GM12891 (cell line): ENCODE measurements at regions not wholly inside any gene's neighbourhood (a gene's known extent, or its start where the extent isn't known, plus 50 kb on each side); places are given as distances from the start of the nearest gene placed in this dataset.

ENCODE experiments used
- POLR2A ChIP-seq: IDR thresholded peaks from 2 replicates; pipeline ENCODE4 v1.6.1; 2011; ENCODE audit warnings: low read depth, low read length, control low read depth
- POLR2AphosphoS5 ChIP-seq: IDR thresholded peaks from 2 replicates; pipeline ENCODE4 v1.6.1; 2011; ENCODE audit warnings: low read depth, low read length, control low read depth
- SPI1 ChIP-seq: IDR thresholded peaks from 2 replicates; pipeline ENCODE4 v1.6.1; 2011; ENCODE audit warnings: low read depth, low read length, control low read depth

GRCh38 chr13:88314496-88314895 lies 643.3 kb downstream of the SLITRK5 start:
- TF ChIP-seq POLR2AphosphoS5 (no peak), SPI1 (no peak), POLR2A (no peak)
